ENCODE measurements at regions not wholly inside any gene's neighbourhood (a gene's known extent, or its start where the extent isn't known, plus 50 kb on each side); places are given as distances from the start of the nearest gene placed in this dataset.

DNA sequence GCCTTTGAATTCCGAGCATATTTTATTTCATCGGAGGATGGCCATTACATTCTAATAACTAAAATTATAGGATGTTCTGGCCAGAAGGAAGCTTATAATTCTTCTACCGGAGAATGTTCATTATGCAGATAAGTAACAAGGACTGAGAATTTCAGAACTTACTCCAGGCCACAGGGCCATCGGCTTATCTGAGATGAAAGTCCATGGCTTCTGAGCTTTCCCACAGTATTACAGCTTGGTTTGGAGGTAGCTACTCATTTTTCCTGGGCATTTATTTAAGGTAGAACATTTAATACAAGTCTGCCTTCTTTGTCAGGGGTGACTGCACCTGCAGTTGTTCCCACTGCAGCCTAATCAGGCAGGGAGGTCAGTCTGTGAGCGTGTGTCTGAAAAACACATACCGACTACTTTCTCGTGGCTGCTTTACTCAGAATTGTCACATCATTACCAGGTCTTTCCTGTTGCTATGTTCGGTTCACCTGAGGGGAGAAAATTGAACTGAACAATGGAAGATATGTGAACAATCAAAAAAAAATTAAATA is 219.7 kb upstream of the CPHXL start:
- H3K9me3 ChIP-seq (ENCODE audit: insufficient read depth, low read length) = no peaks in the 10 kb centered on the region
- H3K27me3 ChIP-seq (ENCODE audit: low read depth, low read length) = 0 out of 2 replicates have a peak, but pooled peaks cover 8% of the 10 kb centered on the region
- no peaks in the 10 kb centered on the region for H3K79me2 ChIP-seq (ENCODE audit: low read length)
- no peak overlapping the region for H3K4me2 ChIP-seq (ENCODE audit: low read length)
- no peak overlapping the region for H3K27ac ChIP-seq (ENCODE audit: low read length)
- no peaks in the 10 kb centered on the region for H3K4me1 ChIP-seq (ENCODE audit: low read length)
- H3K9ac ChIP-seq (ENCODE audit: low read length) = no peak overlapping the region
- TF ChIP-seq, protein P1, sequence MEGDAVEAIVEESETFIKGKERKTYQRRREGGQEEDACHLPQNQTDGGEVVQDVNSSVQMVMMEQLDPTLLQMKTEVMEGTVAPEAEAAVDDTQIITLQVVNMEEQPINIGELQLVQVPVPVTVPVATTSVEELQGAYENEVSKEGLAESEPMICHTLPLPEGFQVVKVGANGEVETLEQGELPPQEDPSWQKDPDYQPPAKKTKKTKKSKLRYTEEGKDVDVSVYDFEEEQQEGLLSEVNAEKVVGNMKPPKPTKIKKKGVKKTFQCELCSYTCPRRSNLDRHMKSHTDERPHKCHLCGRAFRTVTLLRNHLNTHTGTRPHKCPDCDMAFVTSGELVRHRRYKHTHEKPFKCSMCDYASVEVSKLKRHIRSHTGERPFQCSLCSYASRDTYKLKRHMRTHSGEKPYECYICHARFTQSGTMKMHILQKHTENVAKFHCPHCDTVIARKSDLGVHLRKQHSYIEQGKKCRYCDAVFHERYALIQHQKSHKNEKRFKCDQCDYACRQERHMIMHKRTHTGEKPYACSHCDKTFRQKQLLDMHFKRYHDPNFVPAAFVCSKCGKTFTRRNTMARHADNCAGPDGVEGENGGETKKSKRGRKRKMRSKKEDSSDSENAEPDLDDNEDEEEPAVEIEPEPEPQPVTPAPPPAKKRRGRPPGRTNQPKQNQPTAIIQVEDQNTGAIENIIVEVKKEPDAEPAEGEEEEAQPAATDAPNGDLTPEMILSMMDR (IDR thresholded peaks at IDR 0.05; ENCODE audit: low read depth, low read length) = no peak
- no peak for TF ChIP-seq EZH2phosphoT487 (IDR thresholded peaks at IDR 0.05; ENCODE audit: low read depth)
- no peak overlapping the region for H3K4me3 ChIP-seq (ENCODE audit: low read length)
- no peak overlapping the region for H2AFZ ChIP-seq (ENCODE audit: low read depth, low read length)
- no peaks in the 10 kb centered on the region for H4K20me1 ChIP-seq (ENCODE audit: insufficient read depth, low read length)
- no peaks in the 10 kb centered on the region for H3K36me3 ChIP-seq (replicated peaks; ENCODE audit: low read depth, low read length)

DNA sequence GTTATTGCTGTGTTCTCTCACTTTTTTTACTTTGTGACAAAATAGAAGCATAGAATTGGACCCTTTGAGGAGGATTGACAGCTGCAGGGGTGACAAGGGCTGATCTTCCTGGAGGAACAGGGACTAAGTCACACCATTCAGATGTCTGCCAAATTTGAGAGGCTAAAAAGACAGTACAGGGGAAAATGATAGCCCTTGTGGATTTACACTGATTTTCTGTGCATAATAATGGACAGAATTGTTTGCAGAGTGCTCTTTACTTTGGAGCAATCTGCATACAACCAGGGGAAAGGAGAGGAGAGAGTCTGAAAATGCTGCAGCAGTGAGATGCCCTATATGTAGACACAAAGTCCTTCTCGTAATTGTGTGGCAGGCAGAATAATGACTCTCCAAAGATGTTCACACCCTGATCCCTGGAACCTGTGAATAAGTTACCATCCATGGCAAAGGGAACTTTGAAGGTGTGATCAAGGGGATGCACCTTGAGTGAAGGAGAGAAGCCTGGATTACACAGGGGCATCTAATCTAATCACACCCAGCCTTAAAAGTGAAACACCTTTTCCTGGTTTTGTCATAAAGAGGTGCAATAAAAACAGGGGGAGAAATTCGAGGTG is 221.4 kb upstream of the CPHXL start:
- H3K36me3 ChIP-seq (replicated peaks; ENCODE audit: low read depth, low read length) = no peaks in the 10 kb centered on the region
- no peak overlapping the region for H3K9ac ChIP-seq (ENCODE audit: low read length)
- H3K27ac ChIP-seq (ENCODE audit: low read length) = no peak overlapping the region
- H3K4me2 ChIP-seq (ENCODE audit: low read length) = no peak overlapping the region
- no peak for TF ChIP-seq EZH2phosphoT487 (IDR thresholded peaks at IDR 0.05; ENCODE audit: low read depth)
- TF ChIP-seq, protein P1 (IDR thresholded peaks at IDR 0.05; ENCODE audit: low read depth, low read length) = no peak
- no peaks in the 10 kb centered on the region for H3K4me1 ChIP-seq (ENCODE audit: low read length)
- H3K9me3 ChIP-seq (ENCODE audit: insufficient read depth, low read length) = no peaks in the 10 kb centered on the region
- H3K27me3 ChIP-seq (ENCODE audit: low read depth, low read length) = no peaks in the 10 kb centered on the region
- H4K20me1 ChIP-seq (ENCODE audit: insufficient read depth, low read length) = no peaks in the 10 kb centered on the region
- no peaks in the 10 kb centered on the region for H3K79me2 ChIP-seq (ENCODE audit: low read length)
- H2AFZ ChIP-seq (ENCODE audit: low read depth, low read length) = no peak overlapping the region
- H3K4me3 ChIP-seq (ENCODE audit: low read length) = no peak overlapping the region

DNA sequence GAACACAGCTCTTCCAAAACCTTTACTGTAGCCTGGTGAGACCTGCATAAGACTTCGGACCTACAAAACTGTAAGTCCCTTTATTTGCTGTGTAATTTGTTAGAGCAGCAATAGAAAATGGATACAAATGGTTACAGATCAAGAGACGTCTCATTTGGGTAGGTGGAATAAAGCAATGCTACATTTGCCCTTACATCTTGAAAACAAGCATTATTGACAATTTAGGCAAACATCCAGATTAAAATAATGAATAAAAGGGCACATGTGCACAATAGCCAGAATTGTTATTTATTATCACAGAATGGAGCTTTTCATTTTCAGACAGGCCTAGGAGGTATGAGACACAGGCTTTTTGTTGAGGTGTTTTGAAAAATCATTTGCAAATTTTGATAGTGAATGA is 222.2 kb upstream of the CPHXL start:
- Histone ChIP-seq H4K20me1 (ENCODE audit: insufficient read depth, low read length) (no peaks in the 10 kb centered on the region), H3K4me3 (ENCODE audit: low read length) (no peak overlapping the region), H3K9ac (ENCODE audit: low read length) (no peak overlapping the region), H3K79me2 (ENCODE audit: low read length) (no peaks in the 10 kb centered on the region), H3K27me3 (ENCODE audit: low read depth, low read length) (no peaks in the 10 kb centered on the region), H3K4me1 (ENCODE audit: low read length) (no peaks in the 10 kb centered on the region), H3K27ac (ENCODE audit: low read length) (no peak overlapping the region), H3K9me3 (ENCODE audit: insufficient read depth, low read length) (no peaks in the 10 kb centered on the region), H3K4me2 (ENCODE audit: low read length) (no peak overlapping the region), H2AFZ (ENCODE audit: low read depth, low read length) (no peak overlapping the region), H3K36me3 (replicated peaks; ENCODE audit: low read depth, low read length) (no peaks in the 10 kb centered on the region)
- TF ChIP-seq, protein P1 (IDR thresholded peaks at IDR 0.05; ENCODE audit: low read depth, low read length) = no peak
- no peak for TF ChIP-seq EZH2phosphoT487 (IDR thresholded peaks at IDR 0.05; ENCODE audit: low read depth)

DNA sequence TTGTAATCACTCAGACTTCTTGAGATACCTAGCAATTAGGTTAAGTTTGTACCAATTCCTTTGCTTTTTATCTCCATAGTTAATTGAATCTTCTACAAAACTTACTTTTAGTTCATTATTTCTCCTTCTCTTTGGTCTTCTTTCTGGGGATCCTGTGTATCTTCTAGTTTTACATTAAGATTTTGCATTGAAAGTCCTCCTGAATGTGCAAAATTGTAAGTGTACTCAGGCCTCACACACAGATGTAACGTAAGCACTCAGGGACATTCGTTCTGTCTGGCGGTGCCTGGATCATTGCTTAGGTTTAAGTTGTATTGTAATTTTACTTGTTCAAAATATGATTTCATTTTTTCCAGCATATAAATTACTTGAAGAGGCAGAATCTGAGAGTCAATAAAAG is 222.6 kb upstream of the CPHXL start:
- Histone ChIP-seq H3K36me3 (replicated peaks; ENCODE audit: low read depth, low read length) (no peaks in the 10 kb centered on the region), H3K4me3 (ENCODE audit: low read length) (no peak overlapping the region), H3K27me3 (ENCODE audit: low read depth, low read length) (no peaks in the 10 kb centered on the region), H3K9me3 (ENCODE audit: insufficient read depth, low read length) (no peaks in the 10 kb centered on the region), H3K27ac (ENCODE audit: low read length) (no peak overlapping the region), H3K4me1 (ENCODE audit: low read length) (no peaks in the 10 kb centered on the region), H3K4me2 (ENCODE audit: low read length) (no peak overlapping the region), H3K79me2 (ENCODE audit: low read length) (no peaks in the 10 kb centered on the region), H4K20me1 (ENCODE audit: insufficient read depth, low read length) (no peaks in the 10 kb centered on the region), H2AFZ (ENCODE audit: low read depth, low read length) (no peak overlapping the region), H3K9ac (ENCODE audit: low read length) (no peak overlapping the region)
- no peak for TF ChIP-seq EZH2phosphoT487 (IDR thresholded peaks at IDR 0.05; ENCODE audit: low read depth)
- TF ChIP-seq, protein P1 (IDR thresholded peaks at IDR 0.05; ENCODE audit: low read depth, low read length) = no peak

Data from OCI-LY3 (cell line).